ENCODE measurements at regions not wholly inside any gene's neighbourhood (a gene's known extent, or its start where the extent isn't known, plus 50 kb on each side); places are given as distances from the start of the nearest gene placed in this dataset.

DNA sequence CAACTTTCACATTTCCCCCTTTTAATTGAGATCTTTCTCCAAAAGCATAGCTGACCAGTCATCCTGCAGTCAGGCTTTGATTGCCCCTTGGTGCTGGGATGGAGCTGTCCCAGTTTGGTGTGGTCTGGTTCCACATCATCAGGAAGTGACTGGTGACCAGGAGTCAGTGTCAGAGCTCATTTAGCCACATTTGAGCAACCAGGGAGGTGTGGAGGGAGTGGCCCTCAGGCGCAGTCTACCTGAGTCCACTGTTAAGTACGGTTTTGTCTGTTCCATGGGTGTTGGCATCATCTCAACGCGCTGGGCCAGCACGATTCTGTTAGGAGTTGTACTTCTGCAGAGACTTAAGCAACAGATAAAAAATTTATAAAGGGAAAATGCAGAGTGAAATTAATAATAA is 52.6 kb downstream of the RGS12 start:
- no peak for TF ChIP-seq POLR2A (IDR thresholded peaks at IDR 0.05)
- TF ChIP-seq, protein P1, sequence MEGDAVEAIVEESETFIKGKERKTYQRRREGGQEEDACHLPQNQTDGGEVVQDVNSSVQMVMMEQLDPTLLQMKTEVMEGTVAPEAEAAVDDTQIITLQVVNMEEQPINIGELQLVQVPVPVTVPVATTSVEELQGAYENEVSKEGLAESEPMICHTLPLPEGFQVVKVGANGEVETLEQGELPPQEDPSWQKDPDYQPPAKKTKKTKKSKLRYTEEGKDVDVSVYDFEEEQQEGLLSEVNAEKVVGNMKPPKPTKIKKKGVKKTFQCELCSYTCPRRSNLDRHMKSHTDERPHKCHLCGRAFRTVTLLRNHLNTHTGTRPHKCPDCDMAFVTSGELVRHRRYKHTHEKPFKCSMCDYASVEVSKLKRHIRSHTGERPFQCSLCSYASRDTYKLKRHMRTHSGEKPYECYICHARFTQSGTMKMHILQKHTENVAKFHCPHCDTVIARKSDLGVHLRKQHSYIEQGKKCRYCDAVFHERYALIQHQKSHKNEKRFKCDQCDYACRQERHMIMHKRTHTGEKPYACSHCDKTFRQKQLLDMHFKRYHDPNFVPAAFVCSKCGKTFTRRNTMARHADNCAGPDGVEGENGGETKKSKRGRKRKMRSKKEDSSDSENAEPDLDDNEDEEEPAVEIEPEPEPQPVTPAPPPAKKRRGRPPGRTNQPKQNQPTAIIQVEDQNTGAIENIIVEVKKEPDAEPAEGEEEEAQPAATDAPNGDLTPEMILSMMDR (IDR thresholded peaks at IDR 0.05), result no peak
- no peak for TF ChIP-seq POLR2AphosphoS5 (IDR thresholded peaks at IDR 0.05)
